C1 segment of cervical spinal cord (tissue), 14 donors: ENCODE measurements at regions not wholly inside any gene's neighbourhood (a gene's known extent, or its start where the extent isn't known, plus 50 kb on each side); places are given as distances from the start of the nearest gene placed in this dataset.

Experiments used
- DNase-seq, 14 donors: peaks; one replicate each; lab custom pipeline; 2025; lab: John Stamatoyannopoulos, UW

DNA sequence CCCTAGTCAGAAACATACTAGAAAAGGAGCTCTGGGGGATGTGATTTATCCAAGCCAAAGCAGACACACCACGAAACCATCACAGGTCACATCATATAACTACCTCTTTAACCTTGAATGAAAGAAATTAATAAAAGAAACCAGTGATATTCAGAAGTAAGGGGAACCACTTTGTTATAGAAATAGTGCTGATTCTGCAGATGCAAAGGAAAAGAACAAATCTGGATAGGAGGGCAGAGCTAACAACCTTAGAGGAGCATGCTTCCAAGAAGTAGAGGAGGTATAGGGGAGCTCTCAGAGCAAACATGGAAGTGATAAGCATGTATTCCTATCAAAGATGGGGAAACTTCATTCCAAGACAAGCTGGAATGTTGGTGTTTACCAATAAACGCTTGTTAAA is 117.0 kb upstream of the MDM1 start:
- no peak for DNase-seq

DNA sequence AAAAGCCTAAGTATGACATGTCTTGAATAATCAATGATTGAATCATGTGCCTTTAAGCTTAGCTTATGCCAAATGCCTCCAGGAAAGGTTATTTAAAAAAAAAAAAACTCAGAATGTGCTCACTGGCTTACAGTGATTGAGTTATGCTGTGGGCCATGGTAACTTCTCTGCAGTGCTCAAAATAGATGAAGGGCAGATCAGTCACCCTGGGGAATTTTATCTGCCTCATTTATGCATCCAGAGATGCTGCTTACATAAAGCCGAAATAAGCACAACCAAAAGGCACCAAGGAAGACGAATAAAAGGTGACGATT is 118.7 kb upstream of the MDM1 start:
- DNase-seq: no peak

DNA sequence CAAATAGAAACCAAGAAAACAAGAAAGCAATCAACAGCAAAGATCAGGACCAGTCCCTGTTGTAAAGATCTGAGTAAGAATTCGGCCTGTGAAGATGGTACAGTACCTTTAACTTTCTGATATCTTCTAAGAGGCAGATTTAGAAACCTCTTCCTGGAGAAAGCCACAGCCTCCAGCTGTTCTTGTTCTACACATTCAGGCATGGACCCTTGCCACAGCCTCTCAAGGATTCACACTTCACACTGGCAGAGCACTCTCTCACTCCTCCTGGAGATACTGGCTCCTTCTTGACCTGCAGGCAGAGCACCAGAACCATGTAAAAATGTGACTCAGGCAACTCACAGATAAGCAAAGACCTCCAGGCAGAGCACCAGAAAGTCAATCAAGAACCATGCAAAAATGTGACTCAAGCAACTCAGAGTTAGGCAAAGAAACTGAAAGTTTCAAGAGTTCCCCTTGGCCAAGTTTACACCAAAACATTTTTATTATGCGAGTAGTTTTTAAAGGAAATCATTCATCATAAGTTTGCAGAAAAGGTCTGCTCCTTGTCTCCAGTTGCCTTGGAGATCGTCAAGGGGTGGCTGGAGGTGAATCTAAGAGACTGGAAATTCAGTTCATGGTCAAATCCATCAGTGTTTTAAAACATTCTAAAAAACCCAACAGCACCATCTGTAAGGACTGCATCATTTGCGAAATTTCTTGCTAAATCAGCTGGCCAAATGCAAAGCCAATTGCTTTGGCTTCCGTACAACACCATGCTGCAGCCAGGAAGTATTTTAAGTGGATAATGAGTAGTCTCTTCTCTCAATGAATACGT is 119.3 kb upstream of the MDM1 start:
- DNase-seq: peak in 2 of 14 donors; percentile 1 to 7

DNA sequence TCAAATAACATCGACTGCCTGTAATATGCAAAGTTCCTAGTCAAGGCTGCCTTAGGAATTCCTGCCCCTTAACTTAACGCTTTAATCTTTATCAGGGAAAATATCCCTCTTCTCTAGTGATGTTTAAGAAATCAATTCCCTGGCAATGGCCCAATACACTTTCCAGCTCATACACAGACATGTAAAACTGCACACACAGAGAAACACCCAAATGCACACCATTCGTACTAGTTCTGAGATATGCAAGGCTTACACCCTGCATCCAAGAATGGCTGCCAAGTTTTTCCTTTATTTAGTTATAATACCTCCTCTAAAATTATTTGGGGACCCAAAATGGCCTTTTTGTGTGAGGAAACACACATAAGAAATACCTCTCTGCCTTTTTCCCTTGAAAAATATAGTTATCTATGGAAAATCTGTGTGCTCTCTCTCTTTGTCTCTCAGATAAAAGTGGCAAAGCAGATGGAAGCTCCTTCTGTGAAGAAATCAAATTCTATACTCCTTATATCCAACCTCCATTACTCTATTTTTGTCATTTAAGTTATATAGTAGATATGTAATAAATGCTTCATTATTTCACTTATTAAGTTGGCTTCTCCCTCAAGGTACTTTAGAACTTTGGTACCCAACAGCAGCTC is 120.0 kb upstream of the MDM1 start:
- DNase-seq: no peak

DNA sequence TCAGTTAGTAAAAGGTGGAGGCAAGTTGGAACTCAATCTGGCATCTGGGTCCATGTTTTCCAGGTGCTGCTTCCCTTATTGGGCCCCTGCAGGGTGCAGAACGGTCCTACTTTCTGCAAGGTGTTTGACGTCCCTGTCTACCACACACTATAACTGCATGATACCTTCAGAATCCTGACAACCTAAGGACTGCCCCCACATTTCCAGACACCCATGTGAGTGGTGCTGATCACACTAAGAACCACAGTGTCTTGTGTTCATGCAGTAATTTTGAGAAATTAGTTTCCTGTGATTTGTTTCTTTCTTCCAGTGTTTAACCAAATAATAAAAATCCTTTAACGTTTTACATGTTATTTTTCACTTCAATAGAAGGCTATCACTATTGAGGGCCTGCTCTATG is 121.1 kb upstream of the MDM1 start:
- DNase-seq: no peak

DNA sequence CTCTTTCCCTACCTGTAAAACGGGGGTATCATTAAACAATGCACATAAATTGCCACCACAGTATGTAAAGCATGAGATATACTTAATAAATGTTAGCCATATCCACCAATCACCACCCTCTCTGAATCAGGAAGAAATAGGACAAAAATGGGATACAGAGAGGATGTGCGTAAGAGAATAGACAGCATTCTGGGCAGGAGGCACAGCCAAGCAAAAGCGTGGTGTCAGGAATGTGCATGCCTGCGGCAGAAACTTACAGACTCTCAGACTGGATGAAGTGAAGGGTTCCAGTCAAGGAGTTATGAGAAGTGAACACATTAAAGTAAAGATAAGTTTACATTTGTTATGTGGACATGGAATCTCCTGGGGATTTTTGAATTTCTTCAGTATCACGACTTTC is 121.7 kb upstream of the MDM1 start:
- DNase-seq: no peak

DNA sequence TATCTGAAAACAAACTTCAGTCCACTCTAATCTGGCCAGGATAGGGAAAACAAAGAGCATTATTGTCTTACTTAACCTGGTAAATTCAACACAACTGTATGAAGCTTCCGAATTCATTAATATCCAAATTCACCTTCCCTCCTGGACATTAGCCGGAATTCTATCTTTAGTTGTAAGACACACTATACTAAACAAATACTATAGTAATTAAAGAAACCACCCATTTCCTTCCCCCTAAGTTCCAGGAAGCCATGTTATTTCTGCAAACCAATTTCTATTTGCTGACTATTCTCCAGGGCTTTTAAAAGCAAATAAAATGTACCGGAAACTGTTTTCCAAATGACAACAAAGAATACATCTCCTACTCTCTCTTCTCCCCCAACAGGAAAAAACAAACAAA is 122.7 kb upstream of the MDM1 start:
- DNase-seq: no peak

DNA sequence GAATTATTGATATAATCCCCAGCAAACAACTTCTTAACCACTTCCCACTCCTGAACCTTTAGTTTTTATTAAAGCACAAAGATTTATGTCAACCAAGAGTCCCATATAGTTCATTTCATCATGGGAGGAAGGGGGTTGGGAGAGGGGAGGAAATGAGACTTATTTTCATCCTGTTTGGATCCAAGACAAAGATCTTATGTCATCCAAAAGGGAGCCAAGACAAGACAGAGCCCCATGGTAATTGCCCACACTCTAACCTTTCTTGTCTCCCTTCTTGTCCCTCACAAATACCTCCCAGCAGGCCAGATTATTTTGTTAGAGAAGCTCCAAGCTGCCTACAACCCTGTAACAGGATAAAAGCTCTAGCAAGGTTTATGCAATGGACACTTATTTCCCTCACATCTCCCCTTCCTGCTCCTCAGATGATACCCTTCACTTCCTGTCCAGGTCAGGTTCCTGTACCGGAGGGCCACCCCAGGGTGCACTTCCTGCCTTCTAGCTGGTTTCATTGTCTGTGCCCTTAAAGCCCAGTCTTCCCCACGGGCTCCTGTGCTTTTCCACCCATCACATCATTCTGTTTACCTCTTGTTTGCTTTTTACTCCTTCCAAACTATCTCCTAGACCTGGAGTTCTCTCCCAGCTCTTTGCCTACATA is 123.7 kb upstream of the MDM1 start:
- no peak for DNase-seq

DNA sequence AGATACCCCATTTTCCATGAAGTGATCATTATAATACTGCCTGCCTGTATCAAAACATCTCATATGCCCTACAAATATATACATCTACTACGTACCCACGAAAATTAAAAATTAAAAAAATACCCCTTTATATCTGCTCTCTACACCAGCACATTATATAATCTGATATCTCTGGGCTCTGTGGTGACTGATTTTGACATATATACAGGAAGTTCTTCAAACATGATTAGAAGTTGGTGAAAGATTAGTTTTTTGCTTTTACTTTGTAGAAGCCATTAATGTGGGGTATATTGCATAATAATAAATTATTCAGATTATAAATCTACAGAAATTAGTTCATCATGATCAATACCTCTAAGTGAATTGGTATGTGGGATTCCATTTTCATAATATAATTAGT is 126.7 kb upstream of the MDM1 start:
- DNase-seq: no peak

DNA sequence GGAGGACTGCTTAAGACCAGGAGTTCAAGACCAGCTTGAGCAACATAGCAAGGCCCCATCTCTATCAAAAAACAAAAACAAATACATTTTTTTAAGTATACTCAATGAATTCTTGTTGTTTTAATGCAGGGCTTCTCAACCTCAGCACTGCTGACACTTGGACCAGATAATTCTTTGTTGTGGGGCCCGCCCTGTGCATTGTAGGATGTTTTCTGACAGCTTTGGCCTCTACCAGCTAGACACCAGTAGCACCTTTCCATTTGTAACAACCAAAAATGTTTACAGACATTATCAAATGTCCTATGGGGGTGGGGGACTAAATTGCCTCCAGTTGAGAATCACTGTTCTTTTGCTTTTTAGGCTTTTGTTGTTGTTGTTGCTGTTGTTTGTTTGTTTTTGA is 128.1 kb upstream of the MDM1 start:
- DNase-seq: no peak

DNA sequence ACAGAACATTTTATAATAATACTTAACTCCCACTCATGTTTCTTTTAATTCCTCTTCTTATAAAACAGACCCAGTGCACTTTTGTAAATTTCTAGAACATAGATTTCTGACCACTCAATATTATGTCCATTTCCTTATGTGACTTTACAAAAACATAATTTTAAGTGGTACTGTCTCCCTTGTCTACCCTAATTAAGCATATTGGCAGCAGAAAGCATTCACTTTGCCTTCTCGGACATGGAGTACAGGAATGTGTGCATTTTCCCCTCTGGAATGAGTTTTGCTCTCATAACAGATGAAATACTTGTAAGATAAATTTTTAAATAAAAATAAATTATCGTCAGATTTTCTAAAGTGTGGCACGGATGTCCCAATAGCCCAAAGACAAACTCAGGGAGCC is 129.5 kb upstream of the MDM1 start:
- DNase-seq: no peak

DNA sequence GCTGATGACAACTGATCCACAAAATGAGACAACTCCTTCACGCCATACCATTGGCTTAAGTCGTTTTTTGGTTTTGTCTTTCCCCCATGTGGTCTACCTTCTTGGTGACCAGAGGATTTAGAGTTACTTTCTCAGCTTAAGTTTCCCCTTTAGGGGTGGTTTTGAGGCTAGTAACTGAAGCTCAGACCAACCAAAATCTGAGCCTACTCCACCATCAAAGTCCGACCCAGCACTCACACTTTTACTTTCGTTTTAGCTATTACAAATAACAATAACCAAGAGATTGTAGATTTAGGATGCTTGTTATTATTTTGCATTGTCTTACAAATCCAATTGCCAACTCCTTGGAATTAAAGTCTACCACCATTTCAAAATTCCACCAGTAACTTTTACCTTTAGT is 130.6 kb upstream of the MDM1 start:
- DNase-seq: no peak

DNA sequence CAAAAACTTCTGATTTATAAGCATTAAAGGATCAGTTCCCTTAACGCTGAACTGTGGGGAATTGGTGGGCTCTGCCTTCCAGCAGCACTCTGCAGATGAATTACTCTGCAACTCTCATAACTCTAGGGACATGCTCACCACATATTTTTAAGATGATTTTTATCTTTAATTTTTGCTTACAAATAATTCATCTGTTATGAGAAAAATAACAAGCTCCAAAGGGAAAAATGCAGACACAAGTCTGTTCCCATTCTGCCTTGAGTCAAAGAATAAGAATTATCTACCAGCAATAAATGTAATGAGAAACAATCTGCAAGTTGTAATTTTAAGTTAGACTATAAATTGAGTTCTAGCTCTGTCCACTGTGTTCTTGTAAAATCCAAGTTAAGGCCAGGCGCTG is 133.1 kb upstream of the MDM1 start:
- no peak for DNase-seq

DNA sequence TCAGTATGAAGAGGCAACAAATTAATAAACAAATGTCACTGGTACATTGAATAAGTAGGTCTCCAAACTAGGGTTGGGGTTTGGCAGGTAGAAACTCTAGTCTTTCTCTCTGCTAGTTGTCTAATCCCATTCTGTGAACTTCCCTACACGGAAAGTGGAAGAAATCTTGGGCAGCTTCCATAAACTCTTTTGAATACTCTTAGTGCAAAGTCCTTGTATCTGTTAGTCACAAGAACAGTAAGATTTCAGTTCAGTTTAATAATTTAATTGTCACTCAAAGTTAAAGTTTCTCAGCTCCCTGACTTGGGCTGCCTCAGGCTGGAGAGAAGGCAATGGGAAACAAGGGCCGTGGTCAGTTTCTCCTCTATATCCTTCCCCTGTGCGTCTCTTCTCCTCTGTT is 135.4 kb upstream of the MDM1 start:
- no peak for DNase-seq

DNA sequence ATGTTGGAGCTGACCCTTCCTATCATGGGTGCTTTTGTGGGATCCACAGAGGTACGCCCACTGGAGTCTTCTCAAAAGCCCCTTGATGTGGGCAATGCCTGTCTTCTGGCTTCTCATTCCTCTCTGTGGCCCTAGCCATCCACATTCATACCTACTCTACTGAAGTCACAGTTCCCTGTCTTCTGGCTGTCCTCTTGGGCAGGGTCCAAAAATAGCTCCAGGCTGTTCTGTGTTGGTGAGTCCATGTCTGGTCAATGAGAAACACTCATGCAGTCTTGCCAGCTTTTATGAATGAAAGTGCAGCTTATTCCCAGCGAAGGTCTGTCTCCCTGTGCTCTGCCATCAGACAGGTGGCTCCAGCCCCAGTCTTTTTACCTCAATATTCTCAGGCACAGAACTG is 135.9 kb upstream of the MDM1 start:
- DNase-seq: no peak

DNA sequence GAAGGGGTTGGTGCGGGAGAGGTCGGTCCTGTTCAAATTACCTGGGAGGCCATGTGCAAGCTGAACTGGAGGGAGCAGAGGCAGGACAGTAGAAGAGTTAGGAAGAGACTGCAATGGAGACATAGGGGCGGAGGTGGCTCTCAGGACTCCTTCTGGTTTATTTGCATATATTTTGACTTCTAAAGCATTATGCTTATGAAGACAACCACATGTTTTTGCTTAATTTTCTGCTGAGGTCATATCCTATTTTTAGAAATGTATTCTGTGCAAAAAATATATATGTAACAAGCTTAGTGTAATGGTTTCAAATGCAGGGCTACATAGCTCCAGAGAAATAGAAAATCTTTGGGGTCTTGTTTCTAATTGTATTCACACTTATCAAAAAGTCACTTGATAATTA is 137.0 kb upstream of the MDM1 start:
- no peak for DNase-seq

DNA sequence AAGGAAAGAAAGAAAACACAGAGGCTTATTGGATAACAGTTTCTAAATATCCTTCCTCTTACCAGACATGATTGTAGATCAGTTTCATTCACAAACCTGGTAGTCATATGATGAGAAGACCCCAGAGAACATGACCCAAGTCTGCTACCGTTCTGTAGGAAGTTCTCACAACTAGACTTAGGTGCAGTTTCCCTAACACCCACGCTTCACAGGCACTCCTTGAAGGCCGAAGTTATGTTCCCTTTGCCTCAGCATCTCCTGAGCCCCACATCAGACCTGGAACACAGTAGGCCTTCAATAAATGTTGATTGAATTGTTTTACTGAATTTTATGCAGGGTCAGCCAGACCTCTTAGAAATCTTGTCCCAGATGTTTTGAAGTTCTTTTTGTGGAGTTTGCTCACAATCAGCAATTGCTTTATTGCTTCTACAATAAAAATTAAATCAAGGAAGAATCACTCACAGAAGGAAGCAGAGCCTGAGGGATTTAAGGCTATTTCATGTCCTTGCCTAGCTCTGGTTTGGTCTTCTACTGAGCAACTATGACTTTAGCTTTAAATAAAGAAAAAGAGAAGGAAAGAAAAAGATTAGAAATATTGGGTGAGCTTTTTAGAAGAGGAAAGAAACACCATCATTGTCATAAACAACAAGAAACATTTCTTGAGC is 138.6 kb upstream of the MDM1 start:
- no peak for DNase-seq

DNA sequence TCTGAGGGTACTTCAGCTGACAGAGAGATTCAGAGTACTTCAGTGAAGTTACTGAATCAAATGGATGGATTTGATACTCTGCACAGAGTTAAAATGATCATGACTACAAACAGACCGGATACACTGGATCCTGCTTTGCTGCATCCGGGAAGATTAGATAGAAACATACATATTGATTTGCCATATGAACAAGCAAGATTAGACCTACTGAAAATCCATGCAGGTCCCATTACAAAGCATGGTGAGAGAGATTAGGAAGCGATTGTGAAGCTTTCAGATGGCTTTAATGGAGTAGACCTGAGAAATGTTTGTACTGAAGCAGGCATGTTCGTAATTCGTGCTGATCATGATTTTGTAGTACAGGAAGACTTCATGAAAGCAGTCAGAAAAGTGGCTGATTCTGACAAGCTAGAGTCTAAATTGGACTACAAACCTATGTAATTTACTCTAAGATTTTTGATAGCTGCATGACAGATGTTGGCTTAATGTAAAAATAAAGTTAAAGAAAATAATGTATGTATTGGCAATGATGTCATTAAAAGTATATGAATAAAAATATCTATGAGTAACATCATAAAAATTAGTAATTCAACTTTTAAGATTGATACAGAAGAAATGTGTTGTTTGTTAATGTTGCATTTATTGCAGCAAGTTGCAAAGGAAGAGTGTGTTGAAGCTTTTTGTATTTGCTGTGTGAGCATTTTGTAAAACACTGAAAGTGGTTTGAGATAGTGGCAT is 136.1 kb upstream of the RAP1B start:
- DNase-seq: no peak

DNA sequence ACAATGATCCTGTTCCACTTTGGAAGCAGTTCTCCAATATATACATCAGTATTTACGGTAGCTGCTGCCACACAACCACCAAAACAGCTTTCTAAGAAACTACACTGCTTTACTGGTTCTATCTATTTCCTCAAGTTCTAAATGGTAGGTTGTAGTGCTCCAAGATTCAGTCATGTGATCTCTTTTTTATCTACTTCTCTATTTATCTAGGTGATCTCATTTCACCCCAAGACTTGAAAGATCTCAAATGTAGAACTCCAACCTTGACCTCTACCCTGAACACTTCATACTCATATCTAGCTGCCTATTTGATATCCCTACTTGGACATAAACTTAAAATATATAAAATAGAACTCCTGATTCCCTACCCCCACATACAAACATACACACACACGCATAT is 133.9 kb upstream of the RAP1B start:
- no peak for DNase-seq

DNA sequence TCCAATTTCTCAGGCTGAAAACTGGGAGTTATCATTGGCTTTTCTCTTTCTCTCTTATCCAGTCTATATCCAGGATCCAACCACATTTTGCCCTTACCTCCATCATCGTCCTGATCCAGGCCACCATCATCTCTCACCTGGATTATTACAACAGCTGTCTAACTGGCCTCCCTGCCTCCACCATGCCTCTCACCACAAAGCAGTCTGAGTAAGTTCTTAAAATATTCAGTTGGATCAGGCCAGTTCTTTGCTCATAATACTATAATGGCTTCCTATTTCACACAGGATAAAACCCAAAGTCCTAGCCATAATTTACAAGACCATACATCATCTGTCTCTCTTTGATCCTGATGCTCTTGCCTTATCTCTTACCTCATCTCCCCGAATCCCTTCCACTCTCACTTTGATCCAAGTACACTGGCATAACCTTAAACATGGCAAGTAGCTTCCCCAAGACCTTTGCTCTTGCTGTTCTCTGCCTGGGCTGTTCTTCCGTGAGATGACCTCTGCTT is 133.4 kb upstream of the RAP1B start:
- no peak for DNase-seq

DNA sequence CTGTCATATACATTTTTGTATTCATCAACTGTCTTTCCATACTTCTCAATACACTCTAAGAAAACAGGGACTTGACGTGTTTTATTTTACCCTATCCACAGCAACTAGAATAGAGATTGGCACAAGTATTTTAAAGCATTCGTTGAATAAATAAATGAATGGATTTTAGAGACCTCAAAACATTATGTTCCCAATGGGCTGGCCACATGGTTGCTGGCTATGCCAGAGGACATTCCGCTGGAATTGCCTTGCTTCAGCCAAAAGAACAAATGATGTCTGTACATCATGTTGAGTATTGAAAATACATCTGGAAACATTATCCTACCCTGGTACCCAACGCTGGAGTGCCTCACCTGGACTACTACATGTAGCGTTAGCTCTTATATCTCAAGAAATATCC is 132.8 kb upstream of the RAP1B start:
- no peak for DNase-seq
